H1 (cell line): ENCODE measurements at regions not wholly inside any gene's neighbourhood (a gene's known extent, or its start where the extent isn't known, plus 50 kb on each side); places are given as distances from the start of the nearest gene placed in this dataset.

Experiments
- CTCF ChIA-PET: fragments of 300-600 bp; sonication (Branson Sonifier 250); formaldehyde crosslinking; loops from one replicate; lab custom pipeline; 2021; ENCODE audit not compliant: partially characterized antibody; lab: Charles Lee
- POLR2A ChIA-PET: fragments of 300-600 bp; sonication (Branson Sonifier 250); formaldehyde crosslinking; loops from one replicate; lab custom pipeline; 2021; ENCODE audit warnings: inconsistent platforms; ENCODE audit not compliant: partially characterized antibody; lab: Charles Lee
- DNase-seq, 2 experiments: peaks; one replicate each; pipeline versions ENCODE4 v3.0.0 to v3.0.0-alpha.2; 2010 to 2022; ENCODE audit warnings: low spot score in 2 of 2, low read depth in 1 of 2, mixed read lengths in 1 of 2
- FAIRE-seq: peaks from 2 replicates; lab custom pipeline; 2011; peaks lifted over from hg19 to GRCh38; lab: Jason Lieb, UNC
- H2AFZ ChIP-seq: 2 replicates; pipeline ENCODE4 v1.8.1; 2012; ENCODE audit warnings: low read length, inconsistent platforms
- H2AK5ac ChIP-seq: 2 replicates; pipeline ENCODE4 v1.6.1; 2013; ENCODE audit warnings: low read depth, low read length
- H2BK120ac ChIP-seq: replicated peaks from 2 replicates; pipeline ENCODE3; 2013; ENCODE audit warnings: low read depth, low read length, inconsistent platforms
- H2BK12ac ChIP-seq: 2 replicates; pipeline ENCODE4 v1.6.1; 2013; ENCODE audit warnings: low read depth, low read length
- H2BK15ac ChIP-seq: 2 replicates; pipeline ENCODE4 v1.6.1; 2013; ENCODE audit warnings: low read length
- H2BK20ac ChIP-seq: 2 replicates; pipeline ENCODE4 v1.6.1; 2013; ENCODE audit warnings: low read length
- H2BK5ac ChIP-seq: 2 replicates; pipeline ENCODE4 v1.6.1; 2013; ENCODE audit warnings: low read depth, low read length
- H3K14ac ChIP-seq: 2 replicates; pipeline ENCODE4 v1.6.1; 2013; ENCODE audit warnings: inconsistent platforms; ENCODE audit not compliant: insufficient read length
- H3K18ac ChIP-seq: 2 replicates; pipeline ENCODE4 v1.6.1; 2013; ENCODE audit warnings: low read length; ENCODE audit errors: extremely low read depth
- H3K23ac ChIP-seq: 2 replicates; pipeline ENCODE4 v1.6.1; 2013; ENCODE audit warnings: inconsistent platforms; ENCODE audit not compliant: insufficient read length
- H3K23me2 ChIP-seq: 2 replicates; pipeline ENCODE4 v1.6.1; 2013; ENCODE audit warnings: low read depth, low read length
- H3K27ac ChIP-seq: 2 replicates; pipeline ENCODE4 v1.6.1; 2011; ENCODE audit warnings: low read depth, low read length, inconsistent platforms
- H3K27me3 ChIP-seq, 4 experiments: replicated peaks in 1 of 4; 1 replicate in 1 of 4; 2 replicates in 3 of 4; pipeline versions ENCODE4 v1.6.1 to v1.8.1; 2011 to 2013; ENCODE audit warnings: low read length in 3 of 4, mild to moderate bottlenecking in 3 of 4, inconsistent platforms in 2 of 4, mixed read lengths in 2 of 4, moderate library complexity in 1 of 4; ENCODE audit not compliant: control insufficient read depth in 3 of 4, insufficient read depth in 3 of 4; ENCODE audit errors: extremely low read depth in 1 of 4
- H3K36me3 ChIP-seq, 4 experiments: 2 replicates each; pipeline versions ENCODE4 v1.6.1 to v1.8.1; 2011 to 2013; ENCODE audit warnings: mild to moderate bottlenecking in 4 of 4, low read length in 3 of 4, moderate library complexity in 2 of 4, control low read depth in 1 of 4, inconsistent platforms in 1 of 4; ENCODE audit not compliant: insufficient read depth in 4 of 4, control insufficient read depth in 2 of 4
- H3K4ac ChIP-seq: replicated peaks from 2 replicates; pipeline ENCODE3; 2013; ENCODE audit warnings: low read length, low read depth, mixed read lengths, inconsistent platforms; ENCODE audit not compliant: insufficient read length
- H3K4me1 ChIP-seq, 4 experiments: replicated peaks in 1 of 4; 1 replicate in 1 of 4; 2 replicates in 3 of 4; pipeline versions ENCODE4 v1.6.1 to v1.8.1; 2011 to 2013; ENCODE audit warnings: low read length in 3 of 4, inconsistent platforms in 2 of 4, mixed read lengths in 1 of 4; ENCODE audit not compliant: insufficient read depth in 4 of 4, control insufficient read depth in 3 of 4
- H3K4me2 ChIP-seq, 2 experiments: 2 replicates each; pipeline versions ENCODE4 v1.6.1 to v1.8.1; 2011 to 2013; ENCODE audit warnings: low read depth in 2 of 2, low read length in 2 of 2, control low read depth in 1 of 2, inconsistent platforms in 1 of 2, mild to moderate bottlenecking in 1 of 2; ENCODE audit not compliant: insufficient read depth in 1 of 2
- H3K4me3 ChIP-seq, 4 experiments: fragments of 200-600, 300-600 bp in 1 of 4; sonication (generic), shearing (Covaris generic), sonication (Bioruptor Twin) in 1 of 4; 2 replicates each; pipeline versions ENCODE4 v1.5.1 to v1.8.1; 2011 to 2016; ENCODE audit warnings: low read length in 4 of 4, low read depth in 3 of 4, control low read depth in 2 of 4, inconsistent platforms in 2 of 4, mild to moderate bottlenecking in 2 of 4, mixed read lengths in 1 of 4, moderate library complexity in 1 of 4; ENCODE audit not compliant: insufficient read depth in 2 of 4; ENCODE audit errors: extremely low read depth in 1 of 4
- H3K56ac ChIP-seq: replicated peaks from 2 replicates; pipeline ENCODE3; 2013; ENCODE audit warnings: low read depth, mild to moderate bottlenecking, mixed read lengths, low read length, inconsistent platforms; ENCODE audit not compliant: insufficient read length
- H3K79me1 ChIP-seq: 2 replicates; pipeline ENCODE4 v1.6.1; 2013; ENCODE audit warnings: low read depth, low read length, control low read depth
- H3K79me2 ChIP-seq, 2 experiments: 2 replicates each; pipeline versions ENCODE4 v1.6.1 to v1.8.1; 2012 to 2013; ENCODE audit warnings: low read length in 2 of 2, mild to moderate bottlenecking in 2 of 2, inconsistent platforms in 1 of 2; ENCODE audit not compliant: insufficient read depth in 2 of 2, control insufficient read depth in 1 of 2
- H3K9ac ChIP-seq, 4 experiments: replicated peaks in 1 of 4; 1 replicate in 1 of 4; 2 replicates in 3 of 4; pipeline versions ENCODE4 v1.6.1 to v1.8.1; 2011 to 2013; ENCODE audit warnings: low read depth in 3 of 4, low read length in 3 of 4, control low read depth in 2 of 4, mild to moderate bottlenecking in 2 of 4, moderate library complexity in 2 of 4, inconsistent platforms in 1 of 4; ENCODE audit errors: extremely low read depth in 1 of 4
- H3K9me3 ChIP-seq, 2 experiments: 2 replicates each; pipeline versions ENCODE4 v1.6.1 to v1.8.1; 2012 to 2013; ENCODE audit warnings: mild to moderate bottlenecking in 2 of 2, moderate library complexity in 2 of 2, control low read depth in 1 of 2, inconsistent platforms in 1 of 2, low read depth in 1 of 2, low read length in 1 of 2, mixed read lengths in 1 of 2; ENCODE audit not compliant: insufficient read depth in 2 of 2
- H4K20me1 ChIP-seq, 2 experiments: replicated peaks in 1 of 2; 2 replicates each; pipeline versions ENCODE3 to v1.8.1; 2011 to 2013; ENCODE audit warnings: inconsistent platforms in 2 of 2, low read length in 2 of 2, mild to moderate bottlenecking in 1 of 2; ENCODE audit not compliant: insufficient read depth in 2 of 2, control insufficient read depth in 1 of 2
- H4K5ac ChIP-seq: 2 replicates; pipeline ENCODE4 v1.6.1; 2013; ENCODE audit warnings: low read length, low read depth, mixed read lengths, inconsistent platforms; ENCODE audit not compliant: insufficient read length
- H4K8ac ChIP-seq: 2 replicates; pipeline ENCODE4 v1.8.0; 2013; ENCODE audit warnings: mild to moderate bottlenecking, moderate library complexity, low read length, inconsistent platforms; ENCODE audit not compliant: insufficient read depth; ENCODE audit errors: extremely low read depth
- H4K91ac ChIP-seq: replicated peaks from 2 replicates; pipeline ENCODE3; 2013; ENCODE audit warnings: low read length, mixed read lengths, inconsistent platforms; ENCODE audit not compliant: insufficient read length
- CEBPB ChIP-seq: IDR thresholded peaks from 2 replicates; pipeline ENCODE4 v1.6.1; 2012; ENCODE audit warnings: low read depth, low read length
- KDM5A ChIP-seq: fragments of 200-600 bp; IDR thresholded peaks from 2 replicates; pipeline ENCODE4 v1.7.1; 2012; ENCODE audit warnings: mild to moderate bottlenecking, low read length, inconsistent platforms, mixed read lengths
- WGBS, 2 experiments: shearing (Covaris generic) in 1 of 2; methylation state at CpG; one replicate each; pipeline versions ENCODE4 v1.1.6 to v1.1.7; 2013 to 2015; ENCODE audit warnings: low lambda C conversion rate in 2 of 2, mixed read lengths in 2 of 2, inconsistent platforms in 1 of 2, low coverage in 1 of 2, missing lambda C conversion rate in 1 of 2; ENCODE audit not compliant: insufficient replicate concordance in 2 of 2, insufficient coverage in 1 of 2, insufficient read length in 1 of 2; ENCODE audit errors: extremely low coverage in 1 of 2, missing lambda C conversion rate in 1 of 2; 5-methylcytosine and 5-hydroxymethylcytosine counted together

- H3K9me3 ChIP-seq: no peaks in the 10 kb centered on the region
- H3K36me3 ChIP-seq: no peaks in the 10 kb centered on the region
- WGBS, 2 experiments: 93% methylated on average over 2 of the region's 2 CpGs; no CpG with 5 or more reads in 1 of the 2 experiments
- H3K18ac ChIP-seq: no peak overlapping the region
- no peaks in the 10 kb centered on the region for H3K4me1 ChIP-seq
- H2AK5ac ChIP-seq: no peak overlapping the region
- TF ChIP-seq CEBPB: no peak
- no peak for TF ChIP-seq KDM5A
- TF ChIP-seq, all 59 proteins: peak for 0
- Histone ChIP-seq H2AFZ (no peak overlapping the region), H4K20me1 (no peaks in the 10 kb centered on the region), H2BK120ac (no peak overlapping the region), H4K5ac (no peak overlapping the region), H2BK5ac (no peak overlapping the region), H3K27ac (no peak overlapping the region), H2BK12ac (no peak overlapping the region), H3K79me1 (no peaks in the 10 kb centered on the region), H2BK20ac (no peak overlapping the region), H3K56ac (no peak overlapping the region), H3K27me3 (no peaks in the 10 kb centered on the region), H3K4ac (no peak overlapping the region), H3K79me2 (no peaks in the 10 kb centered on the region), H4K91ac (no peak overlapping the region), H3K23ac (no peak overlapping the region), H3K4me3 (no peak overlapping the region), H3K4me2 (no peak overlapping the region), H3K9ac (no peak overlapping the region), H3K14ac (no peak overlapping the region), H4K8ac (no peak overlapping the region), H2BK15ac (no peak overlapping the region), H3K23me2 (no peaks in the 10 kb centered on the region; the same call in 1 of the 2 replicates)
- CTCF ChIA-PET: no interaction called here
- FAIRE-seq (no peak), DNase-seq (no peak)
- POLR2A ChIA-PET: no interaction called here
These were observed 682.6 kb upstream of the GNPDA2 start for GRCh38 chr4:45408996-45409395.
